ENCODE measurements at regions not wholly inside any gene's neighbourhood (a gene's known extent, or its start where the extent isn't known, plus 50 kb on each side); places are given as distances from the start of the nearest gene placed in this dataset.

- Histone ChIP-seq H3K4me3 (no peak overlapping the region), H3K27ac (no peak overlapping the region), H3K27me3 (no peaks in the 10 kb centered on the region), H3K36me3 (no peaks in the 10 kb centered on the region), H3K4me1 (no peaks in the 10 kb centered on the region), H3K9me3 (no peaks in the 10 kb centered on the region)
- WGBS, 2 donors (ENCODE audit: low coverage in 1 of 2), result 73 to 85% methylated on average over 1 of the region's 1 CpG
- DNase-seq, result no peak
- in situ Hi-C loops (cut with MboI; ENCODE audit: low pct_ligation_motif_present in 1 of 4, low pct_unique_long_range_greater_than_20kb in 1 of 4, low sequenced_read_pairs in 3 of 4), result no loop called here
- TF ChIP-seq POLR2AphosphoS5 (IDR thresholded peaks at IDR 0.05) (no peak), EP300 (IDR thresholded peaks at IDR 0.05; ENCODE audit: low read depth) (no peak)
- TF ChIP-seq, protein P1, sequence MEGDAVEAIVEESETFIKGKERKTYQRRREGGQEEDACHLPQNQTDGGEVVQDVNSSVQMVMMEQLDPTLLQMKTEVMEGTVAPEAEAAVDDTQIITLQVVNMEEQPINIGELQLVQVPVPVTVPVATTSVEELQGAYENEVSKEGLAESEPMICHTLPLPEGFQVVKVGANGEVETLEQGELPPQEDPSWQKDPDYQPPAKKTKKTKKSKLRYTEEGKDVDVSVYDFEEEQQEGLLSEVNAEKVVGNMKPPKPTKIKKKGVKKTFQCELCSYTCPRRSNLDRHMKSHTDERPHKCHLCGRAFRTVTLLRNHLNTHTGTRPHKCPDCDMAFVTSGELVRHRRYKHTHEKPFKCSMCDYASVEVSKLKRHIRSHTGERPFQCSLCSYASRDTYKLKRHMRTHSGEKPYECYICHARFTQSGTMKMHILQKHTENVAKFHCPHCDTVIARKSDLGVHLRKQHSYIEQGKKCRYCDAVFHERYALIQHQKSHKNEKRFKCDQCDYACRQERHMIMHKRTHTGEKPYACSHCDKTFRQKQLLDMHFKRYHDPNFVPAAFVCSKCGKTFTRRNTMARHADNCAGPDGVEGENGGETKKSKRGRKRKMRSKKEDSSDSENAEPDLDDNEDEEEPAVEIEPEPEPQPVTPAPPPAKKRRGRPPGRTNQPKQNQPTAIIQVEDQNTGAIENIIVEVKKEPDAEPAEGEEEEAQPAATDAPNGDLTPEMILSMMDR (IDR thresholded peaks at IDR 0.05), result no peak
- intact Hi-C loops (cut with DNase I; ENCODE audit: low total_unique reads), result no loop called here
Measured at GRCh38 chr4:66590488-66591215, 920.4 kb upstream of the EPHA5 start.

GRCh38 chr4:66589183-66589582, 918.9 kb upstream of the EPHA5 start:
- Histone ChIP-seq H3K27ac (no peak overlapping the region), H3K36me3 (no peaks in the 10 kb centered on the region), H3K4me1 (no peaks in the 10 kb centered on the region), H3K9me3 (no peaks in the 10 kb centered on the region), H3K4me3 (no peak overlapping the region), H3K27me3 (no peaks in the 10 kb centered on the region)
- 17 to 19% methylated on average over 1 of the region's 1 CpG for WGBS, 2 donors (ENCODE audit: low coverage in 1 of 2)
- intact Hi-C loops (cut with DNase I; ENCODE audit: low total_unique reads) (no loop called here), in situ Hi-C loops (cut with MboI; ENCODE audit: low pct_ligation_motif_present in 1 of 4, low pct_unique_long_range_greater_than_20kb in 1 of 4, low sequenced_read_pairs in 3 of 4) (no loop called here)
- TF ChIP-seq POLR2A (IDR thresholded peaks at IDR 0.05), result no peak
- TF ChIP-seq, protein P1 (IDR thresholded peaks at IDR 0.05), result no peak
- TF ChIP-seq POLR2AphosphoS5 (IDR thresholded peaks at IDR 0.05), result no peak
- no peak for TF ChIP-seq EP300 (IDR thresholded peaks at IDR 0.05; ENCODE audit: low read depth)
- no peak for DNase-seq

DNA sequence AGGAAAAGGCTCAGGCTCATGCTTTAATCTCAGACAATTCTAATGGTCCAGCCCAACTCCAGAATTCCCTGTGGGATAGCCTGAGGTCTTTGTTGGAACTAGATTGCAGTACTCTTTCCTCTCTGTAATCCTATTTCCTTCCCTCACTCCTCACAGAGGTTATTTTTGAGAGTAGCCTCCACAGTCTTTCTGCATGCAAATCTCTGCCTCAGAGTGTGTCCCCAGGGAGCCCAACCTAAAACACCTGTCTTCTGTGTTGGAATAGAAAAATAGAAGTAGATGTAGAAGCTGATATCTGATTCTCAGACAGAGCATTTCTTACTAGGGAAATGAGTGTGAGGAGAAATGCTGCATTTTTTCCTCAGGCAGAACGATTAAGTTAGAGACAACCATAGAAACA, 915.5 kb upstream of the EPHA5 start:
- Histone ChIP-seq H3K27me3 (no peaks in the 10 kb centered on the region), H3K9me3 (no peaks in the 10 kb centered on the region), H3K27ac (no peak overlapping the region), H3K36me3 (no peaks in the 10 kb centered on the region), H3K4me3 (no peak overlapping the region), H3K4me1 (no peaks in the 10 kb centered on the region)
- in situ Hi-C loops (cut with MboI; ENCODE audit: low pct_ligation_motif_present in 1 of 4, low pct_unique_long_range_greater_than_20kb in 1 of 4, low sequenced_read_pairs in 3 of 4), result no loop called here
- no peak for DNase-seq
- intact Hi-C loops (cut with DNase I; ENCODE audit: low total_unique reads), result no loop called here
- 60 to 63% methylated on average over 1 of the region's 1 CpG for WGBS, 2 donors (ENCODE audit: low coverage in 1 of 2)
- TF ChIP-seq, protein P1 (IDR thresholded peaks at IDR 0.05), result no peak
- no peak for TF ChIP-seq POLR2AphosphoS5 (IDR thresholded peaks at IDR 0.05)
- TF ChIP-seq POLR2A (IDR thresholded peaks at IDR 0.05), result no peak
- no peak for TF ChIP-seq EP300 (IDR thresholded peaks at IDR 0.05; ENCODE audit: low read depth)

DNA sequence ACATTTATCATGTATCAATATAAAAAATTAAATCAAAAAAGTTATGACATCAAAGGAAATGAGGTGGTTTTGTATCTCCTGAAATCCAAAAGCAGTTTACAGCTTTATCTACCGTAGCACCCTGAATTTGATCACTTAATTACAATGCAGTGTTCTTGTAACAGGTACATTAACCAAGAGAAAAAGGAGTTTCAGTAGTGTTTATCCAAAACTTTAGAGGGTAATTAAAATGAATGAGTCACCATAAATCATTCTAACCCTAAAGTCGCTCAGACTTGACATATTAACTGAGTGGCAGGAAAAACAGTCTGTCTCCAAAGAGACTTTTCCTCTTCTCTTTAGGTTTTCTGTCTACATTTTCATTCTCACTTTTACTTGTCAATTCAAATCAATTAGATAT, 907.6 kb upstream of the EPHA5 start:
- Histone ChIP-seq H3K9me3 (no peaks in the 10 kb centered on the region), H3K4me3 (no peak overlapping the region), H3K4me1 (no peaks in the 10 kb centered on the region), H3K36me3 (no peaks in the 10 kb centered on the region), H3K27ac (no peak overlapping the region), H3K27me3 (no peaks in the 10 kb centered on the region)
- WGBS, 2 donors (ENCODE audit: low coverage in 1 of 2), result 0 to 16% methylated on average over 2 of the region's 2 CpGs
- DNase-seq, result no peak
- intact Hi-C loops (cut with DNase I; ENCODE audit: low total_unique reads), result no loop called here
- in situ Hi-C loops (cut with MboI; ENCODE audit: low pct_ligation_motif_present in 1 of 4, low pct_unique_long_range_greater_than_20kb in 1 of 4, low sequenced_read_pairs in 3 of 4), result no loop called here
- TF ChIP-seq, protein P1 (IDR thresholded peaks at IDR 0.05), result no peak
- TF ChIP-seq POLR2AphosphoS5 (IDR thresholded peaks at IDR 0.05) (no peak), EP300 (IDR thresholded peaks at IDR 0.05; ENCODE audit: low read depth) (no peak), POLR2A (IDR thresholded peaks at IDR 0.05) (no peak)
